ENCODE measurements at regions not wholly inside any gene's neighbourhood (a gene's known extent, or its start where the extent isn't known, plus 50 kb on each side); places are given as distances from the start of the nearest gene placed in this dataset.

GRCh38 chr9:91029650-91030361 is 228.2 kb downstream of the SYK start:
- Histone ChIP-seq H3K36me3 (ENCODE audit: control insufficient read depth, insufficient read depth, low read length) (no peaks in the 10 kb centered on the region), H3K4me3 (ENCODE audit: low read length) (no peak overlapping the region), H3K27ac (ENCODE audit: low read depth, low read length) (no peak overlapping the region), H3K4me1 (ENCODE audit: control insufficient read depth, insufficient read depth, low read length) (no peaks in the 10 kb centered on the region), H3K9ac (ENCODE audit: low read length) (no peak overlapping the region), H3K27me3 (ENCODE audit: control insufficient read depth, insufficient read depth, low read length) (no peaks in the 10 kb centered on the region)

- Histone ChIP-seq H3K9ac (ENCODE audit: low read length) (no peak overlapping the region), H3K36me3 (ENCODE audit: control insufficient read depth, insufficient read depth, low read length) (no peaks in the 10 kb centered on the region), H3K27me3 (ENCODE audit: control insufficient read depth, insufficient read depth, low read length) (no peaks in the 10 kb centered on the region), H3K4me1 (ENCODE audit: control insufficient read depth, insufficient read depth, low read length) (no peaks in the 10 kb centered on the region), H3K27ac (ENCODE audit: low read depth, low read length) (no peak overlapping the region), H3K4me3 (ENCODE audit: low read length) (no peak overlapping the region)
Observed at GRCh38 chr9:91032121-91032531, 230.5 kb downstream of the SYK start.

GRCh38 chr9:91033270-91033669 is 231.7 kb downstream of the SYK start:
- no peak overlapping the region for H3K9ac ChIP-seq (ENCODE audit: low read length)
- H3K4me1 ChIP-seq (ENCODE audit: control insufficient read depth, insufficient read depth, low read length) = no peaks in the 10 kb centered on the region
- no peaks in the 10 kb centered on the region for H3K36me3 ChIP-seq (ENCODE audit: control insufficient read depth, insufficient read depth, low read length)
- no peak overlapping the region for H3K4me3 ChIP-seq (ENCODE audit: low read length)
- no peak overlapping the region for H3K27ac ChIP-seq (ENCODE audit: low read depth, low read length)
- H3K27me3 ChIP-seq (ENCODE audit: control insufficient read depth, insufficient read depth, low read length) = no peaks in the 10 kb centered on the region

GRCh38 chr9:91033797-91034196 is 232.2 kb downstream of the SYK start:
- H3K4me1 ChIP-seq (ENCODE audit: control insufficient read depth, insufficient read depth, low read length) = no peaks in the 10 kb centered on the region
- H3K4me3 ChIP-seq (ENCODE audit: low read length) = no peak overlapping the region
- no peak overlapping the region for H3K27ac ChIP-seq (ENCODE audit: low read depth, low read length)
- H3K9ac ChIP-seq (ENCODE audit: low read length) = no peak overlapping the region
- no peaks in the 10 kb centered on the region for H3K36me3 ChIP-seq (ENCODE audit: control insufficient read depth, insufficient read depth, low read length)
- no peaks in the 10 kb centered on the region for H3K27me3 ChIP-seq (ENCODE audit: control insufficient read depth, insufficient read depth, low read length)

GRCh38 chr9:91034521-91034920 is 232.9 kb downstream of the SYK start:
- H3K4me1 ChIP-seq (ENCODE audit: control insufficient read depth, insufficient read depth, low read length) = no peaks in the 10 kb centered on the region
- H3K27ac ChIP-seq (ENCODE audit: low read depth, low read length) = no peak overlapping the region
- H3K27me3 ChIP-seq (ENCODE audit: control insufficient read depth, insufficient read depth, low read length) = no peaks in the 10 kb centered on the region
- H3K36me3 ChIP-seq (ENCODE audit: control insufficient read depth, insufficient read depth, low read length) = no peaks in the 10 kb centered on the region
- H3K4me3 ChIP-seq (ENCODE audit: low read length) = no peak overlapping the region
- H3K9ac ChIP-seq (ENCODE audit: low read length) = no peak overlapping the region

GRCh38 chr9:91034976-91035824 is 233.6 kb downstream of the SYK start:
- Histone ChIP-seq H3K27me3 (ENCODE audit: control insufficient read depth, insufficient read depth, low read length) (no peaks in the 10 kb centered on the region), H3K36me3 (ENCODE audit: control insufficient read depth, insufficient read depth, low read length) (no peaks in the 10 kb centered on the region), H3K4me1 (ENCODE audit: control insufficient read depth, insufficient read depth, low read length) (no peaks in the 10 kb centered on the region), H3K4me3 (ENCODE audit: low read length) (no peak overlapping the region), H3K27ac (ENCODE audit: low read depth, low read length) (no peak overlapping the region), H3K9ac (ENCODE audit: low read length) (no peak overlapping the region)

- Histone ChIP-seq H3K9ac (ENCODE audit: low read length) (no peak overlapping the region), H3K27me3 (ENCODE audit: control insufficient read depth, insufficient read depth, low read length) (no peaks in the 10 kb centered on the region), H3K27ac (ENCODE audit: low read depth, low read length) (no peak overlapping the region), H3K36me3 (ENCODE audit: control insufficient read depth, insufficient read depth, low read length) (no peaks in the 10 kb centered on the region), H3K4me1 (ENCODE audit: control insufficient read depth, insufficient read depth, low read length) (no peaks in the 10 kb centered on the region), H3K4me3 (ENCODE audit: low read length) (no peak overlapping the region)
Observed at GRCh38 chr9:91035825-91036208, 234.2 kb downstream of the SYK start.

- H3K4me1 ChIP-seq (ENCODE audit: control insufficient read depth, insufficient read depth, low read length) = no peaks in the 10 kb centered on the region
- no peaks in the 10 kb centered on the region for H3K27me3 ChIP-seq (ENCODE audit: control insufficient read depth, insufficient read depth, low read length)
- H3K9ac ChIP-seq (ENCODE audit: low read length) = no peak overlapping the region
- H3K4me3 ChIP-seq (ENCODE audit: low read length) = no peak overlapping the region
- no peaks in the 10 kb centered on the region for H3K36me3 ChIP-seq (ENCODE audit: control insufficient read depth, insufficient read depth, low read length)
- H3K27ac ChIP-seq (ENCODE audit: low read depth, low read length) = no peak overlapping the region
Observed at GRCh38 chr9:91036356-91036755, 234.7 kb downstream of the SYK start.

GRCh38 chr9:91036826-91037510 is 235.3 kb downstream of the SYK start:
- Histone ChIP-seq H3K4me1 (ENCODE audit: control insufficient read depth, insufficient read depth, low read length) (no peaks in the 10 kb centered on the region), H3K27ac (ENCODE audit: low read depth, low read length) (no peak overlapping the region), H3K4me3 (ENCODE audit: low read length) (peak overlapping the region; percentile 42), H3K27me3 (ENCODE audit: control insufficient read depth, insufficient read depth, low read length) (no peaks in the 10 kb centered on the region), H3K9ac (ENCODE audit: low read length) (no peak overlapping the region), H3K36me3 (ENCODE audit: control insufficient read depth, insufficient read depth, low read length) (no peaks in the 10 kb centered on the region)

- H3K4me3 ChIP-seq (ENCODE audit: low read length) = peak overlapping the region; percentile 42
- H3K4me1 ChIP-seq (ENCODE audit: control insufficient read depth, insufficient read depth, low read length) = no peaks in the 10 kb centered on the region
- no peaks in the 10 kb centered on the region for H3K27me3 ChIP-seq (ENCODE audit: control insufficient read depth, insufficient read depth, low read length)
- H3K27ac ChIP-seq (ENCODE audit: low read depth, low read length) = no peak overlapping the region
- H3K36me3 ChIP-seq (ENCODE audit: control insufficient read depth, insufficient read depth, low read length) = no peaks in the 10 kb centered on the region
- H3K9ac ChIP-seq (ENCODE audit: low read length) = no peak overlapping the region
Observed at GRCh38 chr9:91037511-91038482, 236.2 kb downstream of the SYK start.

- Histone ChIP-seq H3K27ac (ENCODE audit: low read depth, low read length) (no peak overlapping the region), H3K4me3 (ENCODE audit: low read length) (peak overlapping the region; percentile 34), H3K4me1 (ENCODE audit: control insufficient read depth, insufficient read depth, low read length) (no peaks in the 10 kb centered on the region), H3K9ac (ENCODE audit: low read length) (no peak overlapping the region), H3K36me3 (ENCODE audit: control insufficient read depth, insufficient read depth, low read length) (no peaks in the 10 kb centered on the region), H3K27me3 (ENCODE audit: control insufficient read depth, insufficient read depth, low read length) (no peaks in the 10 kb centered on the region)
Observed at GRCh38 chr9:91038483-91039124, 237.0 kb downstream of the SYK start.
